T-helper 17 cell (primary cell): ENCODE measurements at regions not wholly inside any gene's neighbourhood (a gene's known extent, or its start where the extent isn't known, plus 50 kb on each side); places are given as distances from the start of the nearest gene placed in this dataset.

Experiments
- ATAC-seq: fragments of 150-1000 bp; cut with Tn5 transposase; 2 replicates; pipeline ENCODE4 v1.10.0; 2021; ENCODE audit warnings: mild to moderate bottlenecking, moderate library complexity
- DNase-seq, 3 donors: peaks; one replicate each; pipeline versions ENCODE4 v3.0.0 to v3.0.0-alpha.2; 2020 to 2021
- H3K9me3 ChIP-seq: one replicate; pipeline ENCODE4 v1.7.0; 2013; ENCODE audit warnings: low read length, mild to moderate bottlenecking; ENCODE audit not compliant: control insufficient read depth, poor library complexity, severe bottlenecking
- H3K27ac Mint-ChIP-seq: one replicate; pipeline ENCODE4 v1.8.0; 2022; ENCODE audit warnings: mild to moderate bottlenecking, moderate library complexity, mixed read lengths
- H3K27me3 Mint-ChIP-seq: one replicate; pipeline ENCODE4 v1.8.0; 2022; ENCODE audit warnings: mixed read lengths
- H3K36me3 Mint-ChIP-seq: one replicate; pipeline ENCODE4 v1.8.0; 2022; ENCODE audit warnings: low read depth, mixed read lengths
- H3K4me1 Mint-ChIP-seq: one replicate; pipeline ENCODE4 v1.8.0; 2022; ENCODE audit warnings: mild to moderate bottlenecking, mixed read lengths
- H3K4me3 Mint-ChIP-seq: one replicate; pipeline ENCODE4 v1.8.0; 2022; ENCODE audit warnings: mild to moderate bottlenecking, moderate library complexity, mixed read lengths

DNA sequence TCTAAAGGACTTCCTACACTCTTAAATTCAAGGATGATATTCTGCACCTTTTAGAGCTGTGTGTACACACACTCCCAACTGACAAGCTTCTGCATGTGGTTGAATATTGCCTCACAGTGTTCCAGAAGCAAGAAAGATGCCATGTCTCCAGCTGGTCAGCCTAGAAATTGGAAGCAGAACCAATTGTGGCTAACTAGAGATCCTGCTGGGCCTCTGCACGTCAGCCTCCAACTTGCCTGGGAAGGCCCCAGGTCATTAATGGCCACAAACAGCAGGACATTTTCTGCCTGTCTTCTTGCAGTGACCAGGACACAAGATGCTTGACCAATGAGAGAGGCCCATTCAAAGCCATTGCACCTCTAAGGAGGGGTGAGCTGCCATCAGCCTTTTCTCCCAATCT lies 571.9 kb upstream of the BRINP1 start:
- H3K4me3 Mint-ChIP-seq, result no peak overlapping the region
- H3K4me1 Mint-ChIP-seq, result peaks cover 4% of the 10 kb centered on the region
- H3K36me3 Mint-ChIP-seq, result no peaks in the 10 kb centered on the region
- H3K9me3 ChIP-seq, result no peaks in the 10 kb centered on the region
- no peak for ATAC-seq
- H3K27ac Mint-ChIP-seq, result no peak overlapping the region
- no peak for DNase-seq
- no peaks in the 10 kb centered on the region for H3K27me3 Mint-ChIP-seq

DNA sequence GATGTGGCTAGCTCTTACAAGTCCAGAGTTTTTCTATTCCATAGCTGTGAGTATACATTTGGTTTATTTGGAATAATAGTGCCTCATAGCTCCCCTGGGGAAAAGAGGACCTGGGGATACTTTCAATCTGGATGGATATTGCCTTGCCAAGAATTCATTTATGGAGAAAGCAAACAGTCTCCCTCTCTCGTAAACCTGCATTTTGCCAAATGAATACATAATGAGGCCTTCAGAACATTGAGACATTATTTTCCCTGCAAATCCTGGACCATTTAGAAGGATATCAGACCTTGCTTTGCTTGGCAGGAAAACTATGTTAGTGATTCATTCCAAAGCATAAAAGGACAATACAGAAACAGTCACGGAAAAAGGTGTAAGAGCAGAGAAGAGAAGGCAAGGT lies 569.6 kb upstream of the BRINP1 start:
- H3K27ac Mint-ChIP-seq, result no peak overlapping the region
- no peaks in the 10 kb centered on the region for H3K27me3 Mint-ChIP-seq
- no peaks in the 10 kb centered on the region for H3K9me3 ChIP-seq
- no peak overlapping the region for H3K4me3 Mint-ChIP-seq
- DNase-seq, result no peak
- no peak for ATAC-seq
- H3K36me3 Mint-ChIP-seq, result no peaks in the 10 kb centered on the region
- H3K4me1 Mint-ChIP-seq, result no peaks in the 10 kb centered on the region

DNA sequence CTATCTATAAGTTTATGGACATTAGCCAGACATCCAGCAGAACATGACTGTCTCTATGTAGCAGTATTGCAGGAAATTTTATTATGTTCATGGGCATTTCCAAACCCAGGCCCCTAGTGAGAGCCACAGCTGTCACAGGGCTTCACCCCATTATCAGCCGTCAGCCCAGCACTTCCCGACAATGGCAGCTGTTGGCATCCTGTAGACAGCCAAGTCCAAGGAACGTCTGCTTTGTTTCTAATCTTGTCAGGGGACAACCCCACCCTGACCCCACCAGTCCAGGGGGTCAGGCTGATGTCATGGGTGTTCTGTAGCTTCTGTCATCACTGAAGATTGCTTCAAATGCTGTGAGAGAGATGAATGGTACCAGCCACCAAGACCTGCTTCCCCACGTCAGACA lies 565.3 kb upstream of the BRINP1 start:
- H3K9me3 ChIP-seq, result no peaks in the 10 kb centered on the region
- DNase-seq (no peak), ATAC-seq (no peak)
- no peaks in the 10 kb centered on the region for H3K27me3 Mint-ChIP-seq
- no peaks in the 10 kb centered on the region for H3K4me1 Mint-ChIP-seq
- no peak overlapping the region for H3K4me3 Mint-ChIP-seq
- no peak overlapping the region for H3K27ac Mint-ChIP-seq
- no peaks in the 10 kb centered on the region for H3K36me3 Mint-ChIP-seq

DNA sequence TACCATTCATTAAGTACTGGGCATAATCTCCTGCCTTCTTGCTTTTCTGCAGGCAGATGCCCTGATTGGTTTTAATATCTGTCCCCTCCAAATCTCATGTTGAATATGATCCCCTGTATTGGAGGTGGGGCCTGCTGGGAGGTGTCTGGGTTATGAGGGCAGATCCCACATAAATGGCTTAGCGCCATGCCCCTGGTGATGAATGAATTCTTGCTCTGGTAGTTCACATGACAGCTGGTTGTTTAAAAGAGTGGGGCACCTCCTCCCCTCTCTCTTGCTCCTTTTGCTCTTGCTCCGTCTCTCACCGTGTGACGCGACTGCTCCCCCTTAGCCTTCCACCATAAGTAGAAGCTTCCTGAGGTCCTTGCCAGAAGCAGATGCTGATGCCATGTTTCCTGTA lies 564.0 kb upstream of the BRINP1 start:
- H3K9me3 ChIP-seq, result peaks cover 2% of the 10 kb centered on the region
- H3K27me3 Mint-ChIP-seq, result no peaks in the 10 kb centered on the region
- H3K4me1 Mint-ChIP-seq, result no peaks in the 10 kb centered on the region
- no peak overlapping the region for H3K27ac Mint-ChIP-seq
- H3K36me3 Mint-ChIP-seq, result no peaks in the 10 kb centered on the region
- DNase-seq (no peak), ATAC-seq (no peak)
- H3K4me3 Mint-ChIP-seq, result no peak overlapping the region

DNA sequence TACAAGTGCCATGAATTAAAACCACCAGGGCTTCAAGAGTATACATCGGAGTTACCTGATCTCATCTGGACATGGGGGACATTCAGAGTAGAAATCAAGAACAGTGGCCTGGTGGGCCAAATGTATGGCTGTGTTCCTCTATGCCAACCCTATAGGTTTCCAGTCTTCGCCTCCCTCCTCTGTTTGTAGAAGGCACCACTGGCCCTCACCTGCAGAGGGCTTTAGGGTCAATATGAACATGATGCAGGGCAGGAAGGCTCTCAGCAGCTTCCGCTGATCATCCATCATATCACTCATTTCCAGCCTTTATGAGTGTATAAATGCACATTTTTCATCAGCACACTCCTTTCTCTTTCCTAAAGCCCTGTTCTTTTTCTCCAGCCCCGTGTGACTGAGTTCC lies 555.5 kb upstream of the BRINP1 start:
- Mint-ChIP-seq H3K27me3 (no peaks in the 10 kb centered on the region), H3K4me3 (no peak overlapping the region), H3K27ac (no peak overlapping the region), H3K36me3 (no peaks in the 10 kb centered on the region), H3K4me1 (no peaks in the 10 kb centered on the region)
- DNase-seq (no peak), ATAC-seq (no peak)
- H3K9me3 ChIP-seq, result peaks cover 2% of the 10 kb centered on the region

DNA sequence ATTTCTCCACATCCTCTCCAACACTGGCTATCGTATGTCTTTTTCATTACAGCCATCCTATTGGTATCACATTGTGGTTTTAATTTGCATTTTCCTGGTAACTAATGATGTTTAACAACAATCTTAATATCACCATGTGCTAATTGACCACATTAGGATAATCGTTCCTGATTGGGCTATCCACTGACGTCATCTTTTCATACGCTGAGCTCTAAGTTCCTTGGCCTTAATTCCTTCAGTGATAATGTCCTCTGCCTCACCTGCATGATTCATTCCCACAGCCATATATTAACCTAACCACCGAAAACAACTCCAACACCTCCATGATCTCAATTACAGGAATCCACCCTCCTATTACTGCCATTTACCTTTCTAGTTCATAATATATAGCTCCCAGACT lies 547.9 kb upstream of the BRINP1 start:
- no peaks in the 10 kb centered on the region for H3K4me1 Mint-ChIP-seq
- ATAC-seq (no peak), DNase-seq (no peak)
- no peak overlapping the region for H3K4me3 Mint-ChIP-seq
- H3K36me3 Mint-ChIP-seq, result no peaks in the 10 kb centered on the region
- no peak overlapping the region for H3K27ac Mint-ChIP-seq
- no peaks in the 10 kb centered on the region for H3K9me3 ChIP-seq
- H3K27me3 Mint-ChIP-seq, result no peaks in the 10 kb centered on the region

DNA sequence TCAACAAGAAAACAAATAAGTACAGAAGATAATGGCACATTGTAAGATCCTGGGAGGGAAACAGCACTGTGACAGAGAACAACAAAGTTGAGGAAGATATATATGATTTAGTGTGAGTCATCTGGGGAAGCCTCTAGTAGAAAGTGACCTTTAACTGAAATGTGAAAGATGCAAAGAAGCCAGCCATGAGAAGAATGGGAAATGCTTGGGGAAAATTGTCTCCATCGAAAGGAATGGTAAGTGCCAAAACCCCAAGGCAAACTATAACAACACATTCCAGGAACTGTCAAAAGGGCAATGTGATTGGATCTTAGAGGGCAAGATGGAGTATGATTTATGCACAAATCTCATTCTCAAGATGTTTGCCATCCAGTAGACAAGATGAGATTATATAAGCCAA lies 537.8 kb upstream of the BRINP1 start:
- no peaks in the 10 kb centered on the region for H3K9me3 ChIP-seq
- no peaks in the 10 kb centered on the region for H3K4me1 Mint-ChIP-seq

DNA sequence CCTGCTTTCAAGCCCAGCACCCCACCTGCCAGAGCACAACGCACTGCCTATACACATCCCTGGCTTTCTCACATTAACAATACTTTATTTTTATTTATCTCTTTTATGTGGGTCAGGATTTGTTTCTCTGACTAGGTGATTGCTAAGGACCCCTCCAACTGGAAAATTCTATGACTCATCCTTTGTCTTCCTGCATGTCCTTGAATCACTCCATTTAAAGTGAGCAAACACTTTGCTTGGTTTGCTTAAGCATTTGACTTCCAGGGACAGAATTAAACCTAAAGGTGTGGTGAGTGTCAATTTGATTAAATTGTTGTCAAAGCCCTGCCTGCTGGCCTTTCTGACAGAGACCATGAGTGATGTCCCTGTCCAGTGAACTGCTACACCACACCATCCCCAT lies 536.5 kb upstream of the BRINP1 start:
- Mint-ChIP-seq H3K36me3 (no peaks in the 10 kb centered on the region), H3K27me3 (no peaks in the 10 kb centered on the region), H3K4me3 (no peak overlapping the region), H3K4me1 (no peaks in the 10 kb centered on the region), H3K27ac (no peak overlapping the region)
- ATAC-seq, result no peak
- no peaks in the 10 kb centered on the region for H3K9me3 ChIP-seq
- no peak for DNase-seq

More for the DNA sequence above, 537.8 kb upstream of the BRINP1 start:
- no peak for DNase-seq
- no peak overlapping the region for H3K27ac Mint-ChIP-seq
- H3K36me3 Mint-ChIP-seq, result no peaks in the 10 kb centered on the region
- H3K4me3 Mint-ChIP-seq, result no peak overlapping the region
- ATAC-seq, result no peak
- no peaks in the 10 kb centered on the region for H3K27me3 Mint-ChIP-seq

DNA sequence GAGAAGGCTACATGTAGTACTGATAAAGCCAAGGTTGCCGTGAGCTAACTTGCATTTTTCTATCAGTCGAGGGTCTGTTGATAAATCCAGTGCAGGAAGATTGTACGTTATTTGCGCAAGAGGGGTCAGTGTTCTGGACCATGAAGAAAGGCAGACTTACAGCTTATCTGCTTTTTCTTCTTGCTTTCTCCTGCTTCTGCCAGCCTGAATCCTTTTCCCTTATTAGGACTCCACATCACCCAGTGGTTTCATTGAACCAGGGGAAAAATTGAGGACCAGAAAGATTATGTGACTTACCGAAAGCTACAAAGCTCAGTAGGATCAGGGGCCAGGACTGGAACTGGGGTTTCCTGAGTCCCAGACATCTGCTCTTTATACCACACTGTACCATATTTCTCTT lies 534.6 kb upstream of the BRINP1 start:
- no peaks in the 10 kb centered on the region for H3K9me3 ChIP-seq
- ATAC-seq (no peak), DNase-seq (no peak)
- no peak overlapping the region for H3K27ac Mint-ChIP-seq
- H3K4me3 Mint-ChIP-seq, result no peak overlapping the region
- no peaks in the 10 kb centered on the region for H3K4me1 Mint-ChIP-seq
- no peaks in the 10 kb centered on the region for H3K27me3 Mint-ChIP-seq
- no peaks in the 10 kb centered on the region for H3K36me3 Mint-ChIP-seq

DNA sequence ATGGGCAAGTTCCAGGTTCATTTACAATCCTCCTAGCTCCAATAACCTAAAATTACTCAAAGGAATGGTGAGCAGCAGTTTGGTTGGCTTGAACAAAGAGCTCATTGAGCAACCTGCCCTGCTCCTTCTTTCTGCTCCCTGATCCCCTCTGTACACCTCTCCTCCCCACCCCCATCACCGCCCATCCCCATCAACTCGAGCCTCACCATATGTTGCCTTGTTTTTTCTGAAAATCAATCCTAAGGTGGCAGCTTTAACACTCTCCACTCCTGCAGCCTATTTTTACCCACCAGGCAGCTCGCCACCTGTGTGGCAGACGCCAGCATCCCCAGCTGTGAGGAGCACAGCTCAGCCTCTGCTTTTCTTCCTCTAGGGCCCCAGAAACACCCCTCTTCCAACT lies 533.4 kb upstream of the BRINP1 start:
- no peaks in the 10 kb centered on the region for H3K36me3 Mint-ChIP-seq
- H3K4me1 Mint-ChIP-seq, result no peaks in the 10 kb centered on the region
- DNase-seq (no peak), ATAC-seq (no peak)
- no peak overlapping the region for H3K27ac Mint-ChIP-seq
- no peaks in the 10 kb centered on the region for H3K27me3 Mint-ChIP-seq
- H3K4me3 Mint-ChIP-seq, result no peak overlapping the region
- H3K9me3 ChIP-seq, result no peaks in the 10 kb centered on the region

DNA sequence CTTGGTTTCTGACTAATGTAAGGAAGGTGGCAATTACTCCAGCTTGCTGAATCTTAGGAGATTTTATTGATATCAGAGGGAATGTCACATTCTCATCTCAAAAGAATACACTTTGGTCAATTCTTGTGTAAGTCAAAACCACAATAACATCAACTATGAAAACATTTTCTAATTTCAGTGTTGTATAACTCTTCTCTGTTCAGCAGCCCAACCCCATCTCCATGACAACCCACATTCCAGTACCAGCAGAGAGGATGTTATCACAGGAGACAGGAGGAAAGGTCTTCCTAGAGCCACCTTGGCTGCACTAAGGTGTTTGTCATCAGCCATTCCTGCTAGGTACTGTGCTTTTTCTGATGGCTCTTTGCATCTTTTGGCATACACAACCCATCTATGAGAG lies 529.1 kb upstream of the BRINP1 start:
- no peaks in the 10 kb centered on the region for H3K36me3 Mint-ChIP-seq
- H3K4me3 Mint-ChIP-seq, result no peak overlapping the region
- no peaks in the 10 kb centered on the region for H3K4me1 Mint-ChIP-seq
- DNase-seq (no peak), ATAC-seq (no peak)
- no peaks in the 10 kb centered on the region for H3K9me3 ChIP-seq
- no peaks in the 10 kb centered on the region for H3K27me3 Mint-ChIP-seq
- no peak overlapping the region for H3K27ac Mint-ChIP-seq

DNA sequence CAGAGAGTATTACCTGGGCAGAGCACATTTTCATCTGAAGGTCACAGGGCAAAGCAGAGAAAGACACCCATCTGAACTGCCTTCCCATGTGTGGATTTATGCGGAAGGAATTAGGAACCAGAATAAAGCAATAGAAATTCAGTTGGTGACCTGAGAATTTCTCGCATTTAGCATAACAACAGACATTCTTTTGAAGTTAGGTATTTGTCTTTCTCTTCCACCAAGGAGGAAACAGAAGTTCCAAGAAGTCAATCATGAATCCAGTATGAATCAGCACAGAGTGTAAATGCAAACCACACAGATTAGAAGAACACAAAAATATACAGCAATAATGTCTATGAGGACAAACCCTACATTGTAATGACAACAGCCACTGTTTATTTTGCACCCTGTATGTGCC lies 515.2 kb upstream of the BRINP1 start:
- DNase-seq (no peak), ATAC-seq (no peak)
- H3K4me1 Mint-ChIP-seq, result no peaks in the 10 kb centered on the region
- H3K36me3 Mint-ChIP-seq, result no peaks in the 10 kb centered on the region
- H3K9me3 ChIP-seq, result no peaks in the 10 kb centered on the region
- H3K27me3 Mint-ChIP-seq, result no peaks in the 10 kb centered on the region
- H3K4me3 Mint-ChIP-seq, result no peak overlapping the region
- no peak overlapping the region for H3K27ac Mint-ChIP-seq

DNA sequence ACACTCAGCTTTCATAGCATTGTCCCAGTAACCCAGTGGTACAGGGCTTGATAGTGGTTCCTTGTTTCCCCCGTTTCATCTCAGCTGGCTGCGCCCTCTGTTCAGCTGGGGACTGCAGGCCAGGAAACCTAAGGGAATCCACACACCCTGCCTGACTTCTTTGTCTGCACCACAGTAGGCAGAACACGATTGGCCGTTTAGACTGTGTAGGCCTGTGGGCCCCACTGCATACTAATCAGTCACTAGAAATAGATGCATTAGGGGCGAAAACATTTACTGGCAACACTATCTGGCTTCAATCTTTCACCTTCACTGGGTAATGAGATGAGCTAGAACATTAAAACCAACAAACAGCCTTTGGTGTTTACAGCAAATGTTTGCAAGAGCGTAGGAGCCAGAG lies 512.7 kb upstream of the BRINP1 start:
- H3K9me3 ChIP-seq, result no peaks in the 10 kb centered on the region
- no peaks in the 10 kb centered on the region for H3K4me1 Mint-ChIP-seq
- ATAC-seq (no peak), DNase-seq (no peak)
- H3K27me3 Mint-ChIP-seq, result no peaks in the 10 kb centered on the region
- H3K4me3 Mint-ChIP-seq, result no peak overlapping the region
- no peak overlapping the region for H3K27ac Mint-ChIP-seq
- no peaks in the 10 kb centered on the region for H3K36me3 Mint-ChIP-seq

DNA sequence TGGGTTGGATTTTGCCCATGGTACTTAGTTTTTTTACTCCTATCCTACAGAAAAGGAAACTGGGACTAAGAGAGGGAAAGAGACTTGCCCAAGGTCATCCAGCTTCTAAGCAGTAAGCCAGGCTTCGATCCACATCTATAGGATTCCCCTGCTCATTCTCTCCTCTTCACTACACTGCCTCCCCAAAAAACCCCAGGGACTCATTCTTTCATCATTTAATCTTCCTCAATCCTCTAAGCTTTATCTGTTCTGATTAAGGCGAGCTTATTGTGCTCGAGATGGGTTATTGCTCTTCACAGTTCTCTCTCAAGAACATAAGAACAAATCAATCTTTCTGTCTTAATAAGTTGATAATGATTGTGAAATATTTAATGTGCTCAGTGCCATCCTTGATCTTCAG lies 511.1 kb upstream of the BRINP1 start:
- no peak overlapping the region for H3K4me3 Mint-ChIP-seq
- H3K36me3 Mint-ChIP-seq, result no peaks in the 10 kb centered on the region
- DNase-seq, result no peak
- H3K4me1 Mint-ChIP-seq, result no peaks in the 10 kb centered on the region
- no peak for ATAC-seq
- H3K27ac Mint-ChIP-seq, result no peak overlapping the region
- H3K27me3 Mint-ChIP-seq, result no peaks in the 10 kb centered on the region
- no peaks in the 10 kb centered on the region for H3K9me3 ChIP-seq

DNA sequence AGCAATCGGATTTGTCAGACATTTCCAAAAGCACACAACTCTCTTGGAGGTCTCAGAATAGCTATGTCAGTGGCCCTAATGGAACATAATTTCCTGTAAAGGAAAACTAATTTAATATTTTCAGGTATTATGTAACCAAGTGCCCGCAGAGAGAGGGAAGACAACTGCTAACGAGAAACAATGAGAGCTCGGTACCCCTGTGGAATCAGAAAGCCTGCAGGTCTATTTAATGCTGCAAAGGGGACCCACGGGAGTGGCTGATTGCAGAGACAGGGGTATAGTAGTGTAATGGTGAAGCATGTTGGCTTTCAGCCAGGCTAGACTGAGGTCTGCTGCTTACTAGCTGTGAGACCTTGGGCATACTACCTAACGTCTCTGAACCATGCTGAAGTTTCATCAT lies 508.1 kb upstream of the BRINP1 start:
- Mint-ChIP-seq H3K36me3 (no peaks in the 10 kb centered on the region), H3K27ac (no peak overlapping the region), H3K27me3 (no peaks in the 10 kb centered on the region), H3K4me1 (no peaks in the 10 kb centered on the region), H3K4me3 (no peak overlapping the region)
- no peaks in the 10 kb centered on the region for H3K9me3 ChIP-seq
- ATAC-seq, result no peak
- DNase-seq, result no peak
